NCI-H524 treated with DMSO at 0.1 percent for 48 hours (cell line): ENCODE measurements at regions not wholly inside any gene's neighbourhood (a gene's known extent, or its start where the extent isn't known, plus 50 kb on each side); places are given as distances from the start of the nearest gene placed in this dataset.
"Not testable (repeated sequence)": the region's sequence is repeated elsewhere in the genome, so short reads cannot be mapped to it uniquely, and the experiment has no call there.

Source experiments
- DNase-seq: peaks from one replicate; lab custom pipeline; 2025; lab: John Stamatoyannopoulos, UW

DNA sequence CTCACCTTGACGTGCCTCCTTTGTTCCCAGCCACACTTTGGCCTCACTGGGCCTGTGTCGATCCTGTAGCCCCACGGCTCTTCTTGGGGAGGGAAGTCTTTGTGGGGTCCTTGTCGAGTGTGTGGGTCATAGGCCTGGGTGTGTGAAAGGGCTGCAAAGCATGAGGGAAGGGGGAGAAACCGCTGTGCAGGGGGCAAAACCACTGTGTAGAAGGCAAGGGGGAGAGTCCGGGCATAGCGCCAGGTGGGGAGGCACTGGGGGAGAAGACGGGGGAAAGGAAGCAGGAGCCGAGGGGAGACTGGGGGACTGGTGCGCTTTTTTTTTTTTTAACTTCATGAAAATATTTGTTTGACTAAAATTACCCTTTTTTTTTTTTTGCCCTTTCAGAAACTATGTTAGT, 65.1 kb upstream of the RASD2 start:
- no peak for DNase-seq

DNA sequence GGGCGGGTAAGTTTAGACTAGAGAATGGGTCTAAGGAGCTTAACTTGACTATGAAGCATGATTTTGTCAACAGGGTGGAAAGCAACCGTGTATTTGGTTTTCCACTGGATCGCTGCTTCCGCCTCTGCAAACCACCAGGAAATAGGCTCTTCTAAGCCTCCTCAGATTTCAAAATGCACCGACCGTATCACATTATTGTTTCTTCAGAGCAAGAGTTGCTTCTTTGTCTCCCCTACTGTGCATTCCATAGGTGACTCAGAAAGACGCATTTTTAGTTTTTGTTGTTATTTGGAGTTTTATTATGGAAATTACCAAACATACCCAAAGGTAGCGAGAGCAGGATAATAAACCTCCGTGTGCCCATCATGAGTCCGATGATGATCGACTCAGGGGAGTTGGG, 64.3 kb upstream of the RASD2 start:
- DNase-seq: no peak

- no peak for DNase-seq
Observed at GRCh38 chr22:35477911-35478582, 62.6 kb upstream of the RASD2 start.

GRCh38 chr22:35478633-35479107, 62.0 kb upstream of the RASD2 start:
- no peak for DNase-seq

- DNase-seq: no peak
Observed at GRCh38 chr22:35479359-35479758, 61.3 kb upstream of the RASD2 start.

GRCh38 chr22:35479985-35480550, 60.6 kb upstream of the RASD2 start:
- no peak for DNase-seq

- peak; percentile 19 for DNase-seq
Observed at GRCh38 chr22:35480627-35481550, 59.7 kb upstream of the RASD2 start.

DNA sequence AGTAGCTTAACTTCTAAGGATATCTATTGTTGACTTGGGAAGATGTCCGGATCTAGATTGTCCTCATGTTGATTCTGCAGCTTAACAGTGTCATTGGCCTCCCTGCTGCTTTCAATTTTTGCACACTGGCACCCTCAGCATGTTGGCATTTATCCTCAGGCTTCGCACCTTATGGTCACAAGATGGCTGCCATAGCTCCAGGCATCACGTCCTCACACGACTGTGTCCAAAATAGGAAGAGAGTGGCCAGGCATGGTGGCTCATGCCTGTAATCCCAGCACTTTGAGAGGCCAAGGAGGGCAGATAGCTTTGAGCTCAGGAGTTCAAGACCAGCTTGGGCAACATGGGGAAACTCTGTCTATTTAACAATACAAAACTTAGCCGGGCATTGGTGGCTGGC, 58.3 kb upstream of the RASD2 start:
- DNase-seq: no peak

- no peak for DNase-seq
Observed at GRCh38 chr22:35482974-35483373, 57.7 kb upstream of the RASD2 start.

- no peak for DNase-seq
Observed at GRCh38 chr22:35483730-35484129, 56.9 kb upstream of the RASD2 start.

- no peak for DNase-seq
Observed at GRCh38 chr22:35484651-35485556, 55.7 kb upstream of the RASD2 start.

- no peak for DNase-seq
Observed at GRCh38 chr22:35486116-35486631, 54.5 kb upstream of the RASD2 start.

DNA sequence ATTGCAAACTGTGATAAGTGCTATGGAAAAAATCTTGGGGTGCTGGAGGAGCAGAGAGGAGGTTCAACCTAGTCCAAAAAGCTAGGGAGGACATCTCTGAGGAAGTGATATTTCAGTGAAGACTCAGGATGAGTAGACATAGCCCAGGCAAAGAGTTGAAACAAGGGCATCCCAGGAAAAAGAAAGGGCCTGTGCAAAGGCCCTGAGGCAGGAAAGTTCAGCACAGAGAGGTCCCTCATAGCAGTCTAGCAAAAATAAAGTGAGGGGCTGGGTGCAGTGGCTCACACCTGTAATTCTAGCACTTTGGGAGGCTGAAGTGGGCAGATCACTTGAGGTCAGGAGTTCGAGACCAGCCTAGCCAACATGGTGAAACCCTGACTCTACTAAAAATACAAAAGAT, 53.0 kb upstream of the RASD2 start:
- DNase-seq: not testable (repeated sequence)

DNA sequence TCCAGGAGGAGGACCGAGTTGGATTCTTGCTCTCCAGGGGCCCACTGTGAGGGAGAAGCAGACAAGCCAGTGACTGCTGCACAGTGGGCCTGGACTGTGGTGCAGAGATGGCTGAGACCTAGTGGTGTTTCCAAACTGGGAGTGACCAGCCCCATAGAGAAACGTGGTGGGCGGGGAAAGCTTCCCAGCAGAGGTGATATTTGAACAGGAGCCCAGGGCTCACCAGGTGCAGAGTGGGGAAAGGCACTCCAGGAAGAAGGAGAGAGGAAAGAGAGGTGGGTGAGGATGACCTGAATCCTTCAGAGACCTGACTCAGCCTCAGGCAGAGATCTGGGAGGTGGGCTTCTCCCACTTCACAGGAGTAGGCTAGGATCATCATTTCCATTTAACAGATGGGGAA, 52.1 kb upstream of the RASD2 start:
- DNase-seq: no peak

DNA sequence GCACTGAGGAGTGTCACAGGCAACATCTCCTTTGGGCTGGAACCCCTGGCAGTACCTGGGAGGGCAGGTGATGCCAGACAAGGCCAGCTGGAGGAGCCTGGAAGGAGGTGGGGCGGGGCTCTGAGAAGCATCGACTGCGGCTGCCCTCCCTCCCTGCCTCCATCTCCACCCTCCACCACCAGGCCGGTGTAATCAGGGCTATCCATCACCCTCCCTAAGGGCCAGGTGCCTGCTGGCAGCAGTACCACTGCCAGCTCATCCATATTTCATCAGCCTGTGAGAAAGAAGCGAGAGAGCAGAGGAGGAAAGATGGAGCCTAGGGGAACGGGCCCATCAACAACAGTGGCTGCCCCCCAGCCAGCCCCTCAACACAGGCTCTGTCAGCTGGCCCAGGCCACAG, 51.4 kb upstream of the RASD2 start:
- peak; percentile 61 for DNase-seq
